Kidney epithelial cell (primary cell): ENCODE measurements at regions not wholly inside any gene's neighbourhood (a gene's known extent, or its start where the extent isn't known, plus 50 kb on each side); places are given as distances from the start of the nearest gene placed in this dataset.

Source experiments
- DNase-seq: peaks from one replicate; pipeline ENCODE4 v3.0.0-alpha.2; 2010; ENCODE audit warnings: low read depth
- H3K27me3 ChIP-seq: 2 replicates; pipeline ENCODE4 v1.6.0; 2011; ENCODE audit warnings: low read length; ENCODE audit not compliant: control insufficient read depth, insufficient read depth
- H3K36me3 ChIP-seq: 2 replicates; pipeline ENCODE4 v1.5.1; 2011; ENCODE audit warnings: low read length; ENCODE audit not compliant: control insufficient read depth, insufficient read depth
- H3K4me3 ChIP-seq: 2 replicates; pipeline ENCODE4 v1.5.1; 2011; ENCODE audit warnings: low read depth, mild to moderate bottlenecking, control low read depth, low read length
- TF ChIP-seq, protein P1 (sequence below): IDR thresholded peaks from 2 replicates; pipeline ENCODE4 v1.5.1; 2011; ENCODE audit warnings: mild to moderate bottlenecking, moderate library complexity, low read length, control low read depth, inconsistent platforms; ENCODE audit not compliant: insufficient read depth, poor library complexity, severe bottlenecking

DNA sequence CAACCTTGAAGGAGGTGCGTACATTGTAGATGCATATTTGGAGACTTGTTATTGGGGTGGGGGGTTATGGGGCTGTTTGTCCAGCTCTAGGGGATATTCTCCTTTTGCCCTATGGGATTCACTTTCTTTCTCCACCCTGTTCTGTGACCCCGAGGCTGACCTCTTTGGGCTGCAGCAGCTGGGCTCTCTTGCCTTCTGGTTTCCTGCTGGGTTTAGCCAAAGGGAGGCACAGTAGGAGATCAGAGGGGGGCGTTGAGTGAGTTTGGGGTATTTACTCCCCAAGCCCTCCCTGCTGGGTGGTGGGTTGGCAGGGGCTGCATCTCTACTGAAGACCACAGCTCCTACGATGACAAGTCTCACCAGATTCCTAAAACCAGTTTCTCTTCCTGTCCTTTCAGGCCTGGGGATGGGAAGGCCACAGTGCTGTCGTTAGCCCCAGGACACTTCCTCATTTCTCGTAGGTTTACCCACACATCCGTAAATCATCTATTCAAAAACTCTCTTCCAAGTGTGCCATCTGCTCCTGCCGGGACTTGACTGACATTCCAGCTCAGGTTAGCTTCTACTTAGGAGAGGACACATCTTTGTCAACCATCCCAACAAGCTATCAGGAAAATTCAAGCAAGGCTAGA, 127.1 kb downstream of the TMEM30B start:
- TF ChIP-seq, protein P1, sequence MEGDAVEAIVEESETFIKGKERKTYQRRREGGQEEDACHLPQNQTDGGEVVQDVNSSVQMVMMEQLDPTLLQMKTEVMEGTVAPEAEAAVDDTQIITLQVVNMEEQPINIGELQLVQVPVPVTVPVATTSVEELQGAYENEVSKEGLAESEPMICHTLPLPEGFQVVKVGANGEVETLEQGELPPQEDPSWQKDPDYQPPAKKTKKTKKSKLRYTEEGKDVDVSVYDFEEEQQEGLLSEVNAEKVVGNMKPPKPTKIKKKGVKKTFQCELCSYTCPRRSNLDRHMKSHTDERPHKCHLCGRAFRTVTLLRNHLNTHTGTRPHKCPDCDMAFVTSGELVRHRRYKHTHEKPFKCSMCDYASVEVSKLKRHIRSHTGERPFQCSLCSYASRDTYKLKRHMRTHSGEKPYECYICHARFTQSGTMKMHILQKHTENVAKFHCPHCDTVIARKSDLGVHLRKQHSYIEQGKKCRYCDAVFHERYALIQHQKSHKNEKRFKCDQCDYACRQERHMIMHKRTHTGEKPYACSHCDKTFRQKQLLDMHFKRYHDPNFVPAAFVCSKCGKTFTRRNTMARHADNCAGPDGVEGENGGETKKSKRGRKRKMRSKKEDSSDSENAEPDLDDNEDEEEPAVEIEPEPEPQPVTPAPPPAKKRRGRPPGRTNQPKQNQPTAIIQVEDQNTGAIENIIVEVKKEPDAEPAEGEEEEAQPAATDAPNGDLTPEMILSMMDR = no peak
- DNase-seq = no peak
- no peak overlapping the region for H3K4me3 ChIP-seq
- no peaks in the 10 kb centered on the region for H3K27me3 ChIP-seq
- H3K36me3 ChIP-seq = no peaks in the 10 kb centered on the region

DNA sequence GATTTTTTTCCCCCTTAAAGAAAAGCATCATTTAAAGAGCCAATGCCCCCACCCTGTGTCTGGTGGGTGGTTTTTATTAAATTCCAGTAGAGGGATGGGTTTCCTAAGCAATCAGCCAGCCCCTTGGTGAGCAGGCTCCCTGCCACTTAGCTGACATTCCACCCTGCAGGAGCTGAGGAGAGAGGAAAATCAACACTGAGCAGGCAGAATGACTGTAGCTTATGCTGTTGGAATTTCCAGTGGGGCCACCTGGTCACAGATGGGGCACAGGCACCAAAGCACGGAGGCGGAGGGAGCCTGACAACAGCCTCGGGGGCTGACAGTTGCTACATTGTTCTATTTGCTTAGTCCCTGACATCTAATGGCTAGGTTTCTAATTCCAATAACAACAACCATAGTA, 127.7 kb downstream of the TMEM30B start:
- TF ChIP-seq, protein P1 = no peak
- DNase-seq = no peak
- H3K36me3 ChIP-seq = no peaks in the 10 kb centered on the region

DNA sequence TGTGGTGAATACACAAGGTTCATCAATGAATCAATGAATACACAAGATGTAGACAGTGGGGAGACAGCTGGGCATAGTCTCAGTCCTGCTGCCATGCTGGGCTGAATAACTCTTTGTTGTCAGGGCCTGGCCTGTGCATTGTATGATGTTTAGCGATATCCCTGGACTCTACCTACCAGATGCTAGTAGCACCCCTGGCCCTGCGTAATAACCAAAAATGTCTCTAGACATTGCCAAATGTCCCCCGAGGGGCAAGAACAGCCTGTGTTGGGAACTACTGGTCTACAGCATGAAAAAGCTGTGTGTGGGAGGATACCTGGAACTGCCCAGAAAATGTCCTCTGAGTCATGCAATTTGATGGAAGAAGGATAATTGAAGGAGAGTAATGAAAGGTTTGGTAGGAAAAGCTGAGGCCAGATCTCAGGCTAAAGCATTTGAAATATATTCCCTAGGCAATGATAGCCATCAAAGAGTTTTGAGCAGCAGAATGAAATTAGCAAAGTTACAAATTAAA, 128.2 kb downstream of the TMEM30B start:
- no peak for DNase-seq
- TF ChIP-seq, protein P1 = no peak
- Histone ChIP-seq H3K27me3 (no peaks in the 10 kb centered on the region), H3K4me3 (no peak overlapping the region), H3K36me3 (no peaks in the 10 kb centered on the region)

More for the DNA sequence above, 127.7 kb downstream of the TMEM30B start:
- no peak overlapping the region for H3K4me3 ChIP-seq
- no peaks in the 10 kb centered on the region for H3K27me3 ChIP-seq

DNA sequence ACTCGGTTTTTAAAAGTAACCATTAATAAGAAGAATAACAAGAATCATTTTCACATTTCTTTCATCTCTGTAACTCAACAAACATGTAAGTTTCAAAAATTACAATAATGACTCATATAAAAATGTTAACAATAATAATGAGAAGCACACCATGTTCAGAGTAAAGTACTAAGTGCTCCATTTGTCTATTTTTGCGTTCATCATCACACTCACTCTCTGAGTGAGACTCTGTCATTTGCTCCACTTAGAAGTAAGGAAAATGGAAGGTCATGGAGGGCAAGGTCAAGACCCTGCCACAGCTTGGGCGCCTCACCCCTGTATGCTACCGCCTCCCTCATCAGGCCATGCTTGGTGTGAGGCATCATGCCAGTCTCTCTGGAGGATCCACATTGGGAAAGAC, 129.9 kb downstream of the TMEM30B start:
- no peak for DNase-seq
- TF ChIP-seq, protein P1 = no peak
- Histone ChIP-seq H3K36me3 (no peaks in the 10 kb centered on the region), H3K27me3 (no peaks in the 10 kb centered on the region), H3K4me3 (no peak overlapping the region)

DNA sequence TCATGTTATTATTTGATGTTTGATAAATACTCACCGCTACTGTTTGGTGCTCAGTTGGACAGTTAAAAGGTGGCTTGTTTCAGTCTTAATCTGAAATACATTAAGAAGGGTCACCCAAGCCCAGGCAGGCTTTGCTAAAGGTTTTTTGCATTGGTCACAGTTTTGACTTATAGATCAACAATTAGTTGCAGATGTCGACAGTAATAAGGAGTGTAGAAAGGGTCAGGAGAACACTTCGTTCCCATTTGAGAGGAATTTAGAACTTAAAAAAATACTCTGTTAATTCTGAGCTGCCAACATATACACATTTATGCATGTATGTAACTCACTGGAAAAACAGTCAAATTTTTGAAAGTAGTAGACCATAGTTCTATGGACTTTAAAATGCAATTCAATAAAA, 130.3 kb downstream of the TMEM30B start:
- TF ChIP-seq, protein P1 = no peak
- Histone ChIP-seq H3K4me3 (no peak overlapping the region), H3K36me3 (no peaks in the 10 kb centered on the region), H3K27me3 (no peaks in the 10 kb centered on the region)
- DNase-seq = no peak

DNA sequence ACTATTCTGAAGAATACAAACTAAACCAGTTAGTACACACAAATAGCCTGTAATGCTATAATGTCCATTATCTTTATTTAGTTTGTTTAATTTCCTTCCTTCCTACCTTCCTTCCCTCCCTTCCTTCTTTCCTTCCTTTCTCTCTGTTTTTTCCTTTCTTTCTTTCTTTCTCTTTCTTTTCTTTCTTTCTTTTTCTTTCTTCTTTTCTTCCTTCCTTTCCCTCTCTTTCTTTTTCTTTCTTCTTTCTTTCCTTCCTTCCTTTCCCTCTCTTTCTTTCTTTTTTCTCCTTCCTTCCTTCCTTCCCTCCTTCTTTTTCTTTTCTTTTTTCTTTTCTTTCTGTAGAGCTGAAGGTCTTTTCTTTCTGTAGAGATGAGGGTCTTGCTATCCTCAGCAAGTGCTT, 131.2 kb downstream of the TMEM30B start:
- Histone ChIP-seq H3K4me3 (no peak overlapping the region), H3K27me3 (no peaks in the 10 kb centered on the region), H3K36me3 (no peaks in the 10 kb centered on the region)
- no peak for DNase-seq
- TF ChIP-seq, protein P1 = no peak
